ENCODE measurements at regions not wholly inside any gene's neighbourhood (a gene's known extent, or its start where the extent isn't known, plus 50 kb on each side); places are given as distances from the start of the nearest gene placed in this dataset.

- Histone ChIP-seq H3K4me3 (ENCODE audit: low read length) (no peak overlapping the region), H3K36me3 (ENCODE audit: insufficient read depth, low read length) (no peaks in the 10 kb centered on the region), H3K4me2 (ENCODE audit: low read length) (peak overlapping the region; percentile 11), H3K9ac (ENCODE audit: low read depth, low read length) (no peak overlapping the region), H3K27me3 (ENCODE audit: control insufficient read depth, insufficient read depth, low read length) (no peaks in the 10 kb centered on the region), H3K9me3 (replicated peaks; ENCODE audit: low read length) (no peaks in the 10 kb centered on the region), H3K4me1 (ENCODE audit: control insufficient read depth, insufficient read depth, low read length) (peaks cover 11% of the 10 kb centered on the region)
Observed at GRCh38 chr11:27563641-27564040, 57.1 kb upstream of the LIN7C start.

DNA sequence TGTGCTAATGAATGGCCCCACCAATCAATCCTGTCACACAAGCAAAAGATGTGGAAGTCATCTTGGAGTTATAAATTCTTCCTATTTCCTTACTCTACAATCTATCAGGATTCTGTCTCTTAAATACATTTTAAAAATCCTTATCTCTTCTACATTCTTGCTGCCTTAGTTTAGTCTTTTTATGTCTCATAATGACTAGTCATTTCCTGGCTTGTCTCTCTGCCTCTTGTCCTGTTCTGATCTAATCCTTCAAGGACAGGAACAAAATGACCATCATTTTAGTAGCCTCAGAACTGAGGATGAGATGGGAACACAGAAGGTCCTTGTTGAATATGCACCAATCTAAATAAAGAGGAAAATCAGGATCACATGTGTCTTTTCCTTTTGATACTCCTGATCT lies 56.6 kb upstream of the LIN7C start:
- Histone ChIP-seq H3K36me3 (ENCODE audit: insufficient read depth, low read length) (no peaks in the 10 kb centered on the region), H3K9me3 (replicated peaks; ENCODE audit: low read length) (no peaks in the 10 kb centered on the region), H3K27me3 (ENCODE audit: control insufficient read depth, insufficient read depth, low read length) (no peaks in the 10 kb centered on the region), H3K4me1 (ENCODE audit: control insufficient read depth, insufficient read depth, low read length) (peaks cover 11% of the 10 kb centered on the region), H3K4me3 (ENCODE audit: low read length) (no peak overlapping the region), H3K9ac (ENCODE audit: low read depth, low read length) (no peak overlapping the region), H3K4me2 (ENCODE audit: low read length) (peak overlapping the region; percentile 11)

- H3K9ac ChIP-seq (ENCODE audit: low read depth, low read length) = no peak overlapping the region
- no peaks in the 10 kb centered on the region for H3K27me3 ChIP-seq (ENCODE audit: control insufficient read depth, insufficient read depth, low read length)
- no peak overlapping the region for H3K4me3 ChIP-seq (ENCODE audit: low read length)
- H3K9me3 ChIP-seq (replicated peaks; ENCODE audit: low read length) = no peaks in the 10 kb centered on the region
- H3K4me2 ChIP-seq (ENCODE audit: low read length) = no peak overlapping the region
- no peaks in the 10 kb centered on the region for H3K36me3 ChIP-seq (ENCODE audit: insufficient read depth, low read length)
- peaks cover 9% of the 10 kb centered on the region for H3K4me1 ChIP-seq (ENCODE audit: control insufficient read depth, insufficient read depth, low read length)
Observed at GRCh38 chr11:27558401-27558800, 51.8 kb upstream of the LIN7C start.

- Histone ChIP-seq H3K9ac (ENCODE audit: low read depth, low read length) (no peak overlapping the region), H3K4me3 (ENCODE audit: low read length) (no peak overlapping the region), H3K4me1 (ENCODE audit: control insufficient read depth, insufficient read depth, low read length) (peaks cover 7% of the 10 kb centered on the region), H3K27me3 (ENCODE audit: control insufficient read depth, insufficient read depth, low read length) (no peaks in the 10 kb centered on the region), H3K4me2 (ENCODE audit: low read length) (no peak overlapping the region), H3K36me3 (ENCODE audit: insufficient read depth, low read length) (no peaks in the 10 kb centered on the region), H3K9me3 (replicated peaks; ENCODE audit: low read length) (no peaks in the 10 kb centered on the region)
Observed at GRCh38 chr11:27557226-27557625, 50.7 kb upstream of the LIN7C start.
